GM10248 (cell line): ENCODE measurements at regions not wholly inside any gene's neighbourhood (a gene's known extent, or its start where the extent isn't known, plus 50 kb on each side); places are given as distances from the start of the nearest gene placed in this dataset.

Experiments used
- CTCF ChIA-PET: fragments of 300-600 bp; sonication (Branson Sonifier 250); formaldehyde crosslinking; extraction: SDS; loops from one replicate; lab custom pipeline; 2021; ENCODE audit warnings: antibody characterized with exemption; lab: Yijun Ruan, JAX
- POLR2A ChIA-PET: fragments of 350-650 bp; sonication (Branson Sonifier 250); formaldehyde crosslinking; extraction: SDS; loops from one replicate; lab custom pipeline; 2020; ENCODE audit warnings: antibody characterized with exemption; lab: Yijun Ruan, JAX
- DNase-seq: peaks from one replicate; pipeline ENCODE4 v3.0.0; 2012; ENCODE audit errors: extremely low spot score
- TF ChIP-seq, protein P1 (sequence below): IDR thresholded peaks from 2 replicates; pipeline ENCODE4 v1.5.1; 2012; ENCODE audit warnings: mild to moderate bottlenecking, low read depth; ENCODE audit errors: extremely low read depth, missing control alignments, control extremely low read depth

DNA sequence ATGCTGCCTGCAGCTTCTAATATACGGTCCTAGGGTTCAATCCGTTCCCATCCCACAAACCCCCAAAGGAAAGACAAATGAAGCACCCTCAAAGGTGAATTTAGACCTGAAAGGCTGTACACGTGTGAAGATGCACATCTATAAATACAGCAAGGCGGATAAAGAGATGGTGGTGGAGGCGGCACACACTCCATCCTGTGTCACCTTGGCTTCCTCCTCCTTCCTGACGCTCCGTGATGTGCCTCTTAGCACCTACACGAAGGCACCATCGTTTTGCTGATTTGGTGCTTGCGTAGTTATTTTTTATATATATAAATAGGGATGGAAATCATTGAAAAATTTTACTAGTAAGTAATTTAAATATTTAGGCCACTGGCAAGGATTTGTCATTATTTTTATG, 359.4 kb downstream of the NPHP4 start:
- TF ChIP-seq, protein P1, sequence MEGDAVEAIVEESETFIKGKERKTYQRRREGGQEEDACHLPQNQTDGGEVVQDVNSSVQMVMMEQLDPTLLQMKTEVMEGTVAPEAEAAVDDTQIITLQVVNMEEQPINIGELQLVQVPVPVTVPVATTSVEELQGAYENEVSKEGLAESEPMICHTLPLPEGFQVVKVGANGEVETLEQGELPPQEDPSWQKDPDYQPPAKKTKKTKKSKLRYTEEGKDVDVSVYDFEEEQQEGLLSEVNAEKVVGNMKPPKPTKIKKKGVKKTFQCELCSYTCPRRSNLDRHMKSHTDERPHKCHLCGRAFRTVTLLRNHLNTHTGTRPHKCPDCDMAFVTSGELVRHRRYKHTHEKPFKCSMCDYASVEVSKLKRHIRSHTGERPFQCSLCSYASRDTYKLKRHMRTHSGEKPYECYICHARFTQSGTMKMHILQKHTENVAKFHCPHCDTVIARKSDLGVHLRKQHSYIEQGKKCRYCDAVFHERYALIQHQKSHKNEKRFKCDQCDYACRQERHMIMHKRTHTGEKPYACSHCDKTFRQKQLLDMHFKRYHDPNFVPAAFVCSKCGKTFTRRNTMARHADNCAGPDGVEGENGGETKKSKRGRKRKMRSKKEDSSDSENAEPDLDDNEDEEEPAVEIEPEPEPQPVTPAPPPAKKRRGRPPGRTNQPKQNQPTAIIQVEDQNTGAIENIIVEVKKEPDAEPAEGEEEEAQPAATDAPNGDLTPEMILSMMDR: no peak
- ChIA-PET CTCF (no interaction called here), POLR2A (no interaction called here)
- no peak for DNase-seq

DNA sequence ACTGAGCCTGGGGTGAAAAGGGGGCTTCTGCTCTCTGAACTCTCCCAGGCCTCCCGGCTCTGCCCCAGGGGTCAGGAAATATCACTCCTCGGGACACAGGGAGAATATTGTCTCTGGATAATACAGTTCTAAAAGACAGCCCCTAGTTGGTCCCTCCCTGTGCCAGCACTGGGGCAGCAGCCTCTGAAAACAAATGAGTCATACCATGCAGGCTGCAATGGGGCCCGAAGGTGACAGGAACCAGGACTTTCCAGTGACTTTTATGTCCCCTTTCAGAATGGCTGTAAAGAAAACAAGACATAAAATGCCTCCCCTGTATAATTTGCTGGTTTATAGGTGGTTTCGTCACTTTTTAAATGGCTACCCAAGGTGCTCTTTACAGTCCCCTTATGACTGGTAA, 360.0 kb downstream of the NPHP4 start:
- CTCF ChIA-PET: no interaction called here
- POLR2A ChIA-PET: no interaction called here
- TF ChIP-seq, protein P1: no peak
- DNase-seq: no peak

DNA sequence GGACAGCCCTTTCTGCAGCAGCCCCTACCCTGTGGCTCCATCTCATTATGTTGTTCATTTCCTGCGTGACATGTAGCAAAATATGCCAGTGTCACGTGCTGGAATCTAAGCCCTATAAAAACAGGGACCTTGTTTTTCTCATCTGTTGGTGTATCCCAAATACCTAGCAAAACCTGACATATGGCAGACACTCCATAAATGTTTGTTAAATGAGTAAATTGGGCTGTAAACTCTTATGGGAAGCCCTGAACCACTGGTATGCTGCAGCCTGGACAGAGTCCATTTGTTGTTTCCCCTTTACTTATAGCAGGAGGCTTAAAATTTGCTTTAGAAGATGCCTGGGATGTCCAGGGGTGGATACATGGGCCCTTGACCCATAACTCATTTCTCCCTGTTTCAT, 363.8 kb downstream of the NPHP4 start:
- DNase-seq: no peak
- ChIA-PET CTCF (no interaction called here), POLR2A (no interaction called here)
- TF ChIP-seq, protein P1: no peak

DNA sequence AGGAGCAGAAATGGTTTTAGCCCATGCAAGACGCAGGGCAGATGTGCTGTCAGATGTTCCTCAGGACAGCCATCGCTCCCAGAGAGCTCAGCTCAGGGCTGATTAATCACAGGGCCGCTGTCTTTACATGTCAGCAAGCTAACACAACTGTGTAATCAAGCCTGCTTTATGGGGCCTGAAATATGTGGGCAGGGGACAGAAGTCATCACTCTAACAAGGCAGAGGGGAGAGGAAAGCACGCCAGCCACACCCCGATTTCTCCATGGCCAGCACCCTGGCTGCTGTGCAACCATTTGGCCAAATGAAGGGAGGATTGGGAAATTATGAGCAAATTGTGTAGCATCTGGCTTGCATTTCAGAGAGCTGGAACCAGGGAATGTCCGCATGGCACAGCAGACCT, 368.8 kb downstream of the NPHP4 start:
- ChIA-PET CTCF (interaction anchor here (0.9 kb wide), 1 partner anchor 109 kb away, joined by 3 read pairs; no protein-coding TSS in a partner anchor), POLR2A (no interaction called here)
- no peak for DNase-seq
- TF ChIP-seq, protein P1: no peak

DNA sequence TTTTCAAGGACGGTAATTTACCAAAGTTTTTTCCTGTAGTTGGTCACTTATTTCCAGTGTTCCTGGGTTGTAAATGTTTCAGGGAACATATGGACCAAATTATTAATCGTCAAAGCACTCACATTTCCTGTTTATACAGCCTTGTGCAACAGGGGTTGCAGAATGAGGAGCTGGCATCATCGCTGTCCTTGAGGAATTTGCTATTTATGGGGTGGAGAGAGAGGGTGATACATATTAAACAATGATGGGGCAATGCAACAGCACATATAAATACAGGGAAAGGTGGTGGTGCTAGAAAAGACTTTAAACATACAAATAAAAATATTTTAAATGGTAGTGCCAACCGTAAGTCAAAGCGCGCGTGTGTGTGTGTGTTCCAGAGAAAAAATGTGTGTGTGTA, 369.8 kb downstream of the NPHP4 start:
- TF ChIP-seq, protein P1: no peak
- CTCF ChIA-PET: no interaction called here
- DNase-seq: no peak
- POLR2A ChIA-PET: no interaction called here

DNA sequence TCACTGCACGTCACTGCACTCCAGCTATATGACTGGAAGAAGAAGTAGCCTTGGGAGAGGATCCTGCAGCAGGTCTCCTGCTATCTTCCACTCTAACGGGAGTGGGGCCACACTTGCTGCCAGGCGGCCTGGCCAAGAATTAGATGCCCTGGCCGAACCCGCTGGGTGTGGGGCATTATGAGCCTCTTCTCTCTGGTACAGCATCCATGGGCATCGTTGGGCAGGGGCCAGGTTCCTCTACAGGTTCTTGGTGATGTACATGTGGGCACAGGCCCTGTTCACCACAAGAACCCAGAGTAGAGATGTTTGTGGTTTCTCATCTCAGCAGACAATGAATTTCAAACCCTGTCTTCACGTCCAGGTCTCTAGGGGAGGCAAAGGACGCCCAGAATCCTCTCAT, 370.5 kb downstream of the NPHP4 start:
- POLR2A ChIA-PET: no interaction called here
- CTCF ChIA-PET: interaction anchor here (1.8 kb wide), 1 partner anchor 10 kb away, joined by 5 read pairs; no protein-coding TSS in a partner anchor
- no peak for DNase-seq
- TF ChIP-seq, protein P1: no peak

DNA sequence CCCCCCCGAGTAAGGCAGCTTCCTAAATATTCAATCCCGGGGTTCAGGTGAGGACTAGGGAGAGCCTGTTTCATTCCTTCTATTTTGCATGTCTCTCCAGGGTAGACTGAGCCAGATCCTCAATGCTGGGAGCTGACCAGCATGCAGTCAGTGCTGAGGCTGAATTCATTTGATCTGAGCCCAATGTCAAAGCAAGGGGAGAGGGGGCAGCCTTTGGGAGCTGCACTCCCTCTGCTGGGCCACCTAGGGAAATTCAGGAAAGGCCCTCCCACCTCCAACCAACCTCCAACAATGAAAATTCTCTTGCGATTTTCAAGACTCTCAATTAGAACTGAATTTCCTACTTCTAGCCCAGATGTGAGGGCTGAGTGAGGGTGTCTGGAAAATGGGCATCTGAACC, 371.2 kb downstream of the NPHP4 start:
- ChIA-PET CTCF (interaction anchor here (1.8 kb wide), 1 partner anchor 9 kb away, joined by 5 read pairs; no protein-coding TSS in a partner anchor), POLR2A (no interaction called here)
- TF ChIP-seq, protein P1: no peak
- DNase-seq: no peak
